ENCODE measurements at regions not wholly inside any gene's neighbourhood (a gene's known extent, or its start where the extent isn't known, plus 50 kb on each side); places are given as distances from the start of the nearest gene placed in this dataset.

DNA sequence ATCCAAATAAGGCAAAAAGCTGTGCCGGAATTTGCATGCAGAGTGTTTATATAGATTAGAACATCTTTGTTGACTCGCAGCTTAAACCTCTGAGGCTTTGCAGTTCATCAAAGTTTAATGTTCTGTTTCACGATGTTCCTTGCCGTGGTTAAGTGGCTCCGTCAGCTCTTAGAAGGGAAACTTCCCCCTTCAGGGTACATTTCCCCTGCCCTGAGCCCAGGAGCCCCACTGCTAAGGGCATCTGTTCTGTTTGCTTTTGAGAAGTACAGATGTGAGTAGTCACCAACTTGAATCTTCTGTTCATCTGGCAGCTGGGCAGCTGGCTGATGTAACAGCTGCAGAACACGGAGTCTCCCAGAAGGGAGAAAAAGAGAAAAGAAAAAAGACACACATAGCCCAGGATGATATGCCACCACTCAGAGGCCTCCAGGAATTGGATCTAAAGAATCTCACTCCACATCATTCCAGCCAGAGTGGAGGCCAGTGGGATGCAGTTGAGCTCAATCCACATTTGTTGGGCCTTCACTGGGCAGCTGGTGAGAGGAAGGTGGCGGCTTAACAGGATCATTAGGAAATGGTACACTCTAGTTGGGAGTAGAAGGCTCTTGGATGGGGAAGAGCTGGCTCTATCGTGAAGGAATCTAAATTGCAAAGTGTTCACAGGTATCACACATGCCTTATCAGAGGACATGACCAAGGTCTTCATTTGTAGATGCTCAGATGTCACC is 178.7 kb upstream of the RBPJ start:
- DNase-seq, result no peak

DNA sequence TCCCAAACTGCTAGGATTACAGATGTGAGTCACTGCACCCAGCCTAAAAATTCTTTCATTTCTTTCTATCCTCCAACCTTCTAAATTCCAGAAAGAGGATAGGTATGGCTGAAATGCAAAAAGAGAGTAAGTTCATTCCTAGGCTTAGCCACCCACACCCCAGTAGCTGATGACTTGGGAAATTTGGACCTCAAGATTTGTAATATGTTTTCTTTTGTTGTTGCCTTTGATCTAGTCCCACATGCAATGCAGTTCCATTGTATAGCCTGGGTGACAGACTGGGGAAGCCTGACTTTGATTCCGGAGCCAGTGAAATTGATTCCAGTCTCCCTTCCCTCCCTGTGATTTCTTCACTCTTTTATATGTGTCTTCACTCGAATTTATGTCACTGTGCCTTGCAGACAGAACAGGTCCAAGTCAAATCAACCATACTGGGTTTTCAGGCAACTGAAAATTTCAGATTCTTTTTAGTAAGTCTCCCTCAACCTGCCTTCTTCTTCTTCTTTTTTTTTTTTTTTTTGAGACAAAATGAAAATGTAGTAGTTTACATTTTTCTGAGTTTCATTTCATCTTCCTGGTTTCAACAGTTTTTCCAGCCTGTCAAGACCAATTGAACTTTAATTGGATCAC is 176.2 kb upstream of the RBPJ start:
- DNase-seq, result no peak

DNA sequence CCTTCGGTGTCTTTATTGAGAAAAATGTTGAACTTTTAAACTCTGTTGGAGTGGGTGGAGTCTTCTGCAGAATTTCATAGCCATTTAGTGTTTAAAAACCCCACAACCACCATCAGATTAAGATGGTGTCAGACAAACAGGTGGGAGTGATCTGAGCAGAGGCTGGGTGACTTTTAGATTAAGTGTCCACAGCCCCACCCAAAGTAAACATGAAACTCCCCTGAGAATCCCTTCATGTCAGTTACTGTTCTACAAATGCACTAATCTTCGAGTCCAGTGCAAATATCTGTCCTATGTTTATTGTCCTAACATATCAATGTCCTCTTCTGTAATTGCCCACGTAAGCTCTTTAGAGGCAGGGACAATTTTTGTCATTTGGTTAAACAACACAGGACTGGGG is 175.6 kb upstream of the RBPJ start:
- DNase-seq, result no peak

DNA sequence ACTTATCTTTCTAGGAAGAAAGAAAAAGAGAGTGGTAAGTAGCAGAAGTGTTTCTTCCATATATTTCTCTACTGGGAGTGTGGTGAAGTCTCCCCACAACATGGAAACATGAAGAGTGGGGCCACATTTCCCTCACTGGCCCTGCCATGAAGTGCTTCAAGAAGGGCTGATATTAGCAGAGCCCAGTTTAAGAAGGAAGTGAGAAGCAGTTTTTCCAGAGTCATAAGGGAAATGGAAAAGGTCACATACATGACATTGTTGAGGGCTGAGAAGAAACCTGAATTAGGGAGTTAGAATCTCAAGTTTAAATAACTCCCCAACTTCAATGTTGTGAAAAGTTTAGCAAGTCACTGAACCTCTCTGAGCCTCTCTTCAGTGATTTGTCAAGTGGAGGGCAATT is 171.9 kb upstream of the RBPJ start:
- DNase-seq, result no peak

DNA sequence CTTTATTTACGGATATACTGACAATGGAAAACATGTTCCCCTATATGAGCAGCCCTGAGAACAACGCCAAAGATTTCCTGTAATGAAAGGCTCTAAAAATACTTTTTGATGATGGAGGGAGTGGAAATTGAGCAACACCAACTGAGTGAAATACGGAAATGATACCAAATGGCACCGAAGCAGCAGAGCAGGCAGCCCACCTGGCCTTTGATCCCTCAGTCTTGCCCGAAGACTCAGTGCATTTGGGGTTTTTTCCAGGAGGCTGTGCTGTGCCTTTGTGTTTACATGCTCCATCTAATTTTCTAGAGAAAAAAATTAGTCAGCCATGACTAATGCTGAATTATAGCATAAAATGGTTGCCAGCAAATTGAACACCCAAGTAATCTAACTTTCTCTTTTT is 169.9 kb upstream of the RBPJ start:
- DNase-seq, result no peak

DNA sequence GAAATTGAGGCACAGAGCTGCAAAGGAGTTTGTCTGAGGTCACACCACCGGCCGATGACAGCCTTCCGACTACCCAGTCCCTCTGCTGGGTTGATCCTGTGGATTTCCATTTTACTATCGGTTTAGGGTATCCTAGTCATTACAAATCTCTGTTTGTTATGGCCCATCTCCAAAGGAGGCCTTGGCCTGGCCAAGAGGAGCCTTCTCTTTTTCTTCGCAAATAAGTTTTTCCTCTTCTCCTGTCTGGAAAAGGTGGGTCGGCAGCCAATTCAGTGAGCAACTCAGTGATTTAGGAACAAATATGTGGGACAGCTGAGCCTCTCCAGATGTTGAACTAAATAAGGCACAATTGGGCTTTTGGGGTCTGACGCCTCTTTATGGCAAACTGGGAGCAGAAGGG is 169.2 kb upstream of the RBPJ start:
- DNase-seq, result no peak

DNA sequence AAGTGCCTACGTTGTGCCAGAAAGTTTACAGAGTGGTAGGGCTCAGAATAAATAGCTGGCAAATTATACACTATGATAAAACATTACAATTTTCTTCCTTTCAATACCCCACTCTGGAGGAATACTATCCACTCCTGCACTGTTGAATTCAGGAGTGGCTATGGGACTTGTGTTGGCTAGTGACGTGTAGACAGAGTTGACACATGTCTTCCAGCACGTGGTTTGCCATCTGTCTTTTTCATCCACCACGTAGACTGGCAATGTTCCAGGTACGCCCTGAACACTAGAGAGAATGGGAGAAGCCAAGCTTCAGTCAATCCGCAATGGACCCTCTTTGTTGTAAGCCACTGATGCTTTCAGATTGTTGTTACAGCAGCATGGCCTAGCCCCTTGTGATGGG is 168.8 kb upstream of the RBPJ start:
- no peak for DNase-seq

DNA sequence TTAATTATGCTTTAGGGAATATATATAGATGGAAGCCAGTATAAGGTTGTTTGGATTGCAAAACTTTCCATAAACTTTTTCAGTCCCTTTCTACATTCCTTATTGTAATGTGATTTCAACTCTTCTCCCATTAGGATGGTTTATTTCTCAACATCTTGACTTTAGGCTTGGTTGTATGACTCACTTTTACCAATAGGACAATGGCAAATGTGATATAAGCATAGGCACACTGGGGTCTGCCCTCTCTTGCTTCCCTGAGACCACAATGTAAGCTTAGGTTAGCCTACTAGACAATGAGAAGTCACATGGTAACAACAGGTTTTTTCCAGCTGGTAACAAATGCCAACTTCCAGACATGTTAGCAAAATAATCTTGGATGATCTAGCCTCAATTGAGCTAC is 163.3 kb upstream of the RBPJ start:
- no peak for DNase-seq

DNA sequence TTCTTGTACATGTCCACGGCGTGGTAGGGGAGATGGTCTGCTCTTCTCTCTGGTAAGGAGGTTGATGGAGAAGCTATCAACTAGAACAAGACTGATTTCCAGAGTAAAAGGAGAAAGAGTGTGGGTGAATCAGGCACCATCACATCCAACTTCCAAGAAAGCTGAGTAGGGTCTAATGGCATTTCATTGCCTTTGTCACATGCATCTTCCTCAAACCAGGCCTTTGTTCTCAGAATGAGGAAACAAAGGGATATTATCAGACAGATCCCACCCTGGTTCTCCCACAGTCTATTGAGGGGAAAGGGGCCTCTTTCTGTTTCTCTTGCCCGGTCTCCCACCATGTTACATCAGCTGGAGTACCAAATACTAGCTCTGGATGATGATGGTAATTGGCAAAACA is 160.2 kb upstream of the RBPJ start:
- no peak for DNase-seq

DNA sequence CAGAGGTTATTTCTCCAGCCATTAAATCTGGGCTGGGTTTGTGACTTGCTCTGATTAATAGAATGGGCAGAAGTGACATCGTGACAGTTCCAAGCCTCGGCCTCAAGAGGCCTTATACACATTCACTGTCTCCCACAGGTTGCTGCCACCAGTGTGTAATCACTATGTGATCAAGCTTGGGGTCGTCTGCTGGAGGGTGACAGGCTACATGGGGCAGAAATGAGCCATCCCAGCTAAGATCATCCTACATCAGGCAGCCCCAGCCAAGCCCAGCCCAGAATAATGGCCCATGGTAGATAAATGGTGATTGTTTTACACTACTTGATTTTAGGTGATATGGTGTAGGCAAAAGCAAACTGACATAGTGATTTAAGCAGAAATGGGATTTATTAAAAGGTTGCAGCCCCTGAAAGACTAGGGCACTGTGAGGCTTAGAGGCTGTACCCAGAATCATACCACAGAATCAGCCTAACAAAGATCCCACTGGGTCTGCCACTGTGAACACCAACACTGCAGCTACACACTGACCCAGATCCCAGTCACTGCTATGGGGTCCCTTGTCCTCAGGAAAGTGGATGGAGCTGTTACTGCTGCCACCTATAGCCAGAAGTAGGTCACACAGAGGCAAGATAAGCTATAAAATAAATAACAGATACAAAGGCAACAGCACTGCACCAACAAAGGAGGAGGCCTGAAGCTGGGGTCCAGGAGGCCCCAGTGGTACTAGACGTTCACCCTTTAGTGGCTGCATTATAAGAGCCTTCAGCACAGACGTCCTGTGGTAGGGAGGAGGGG is 159.6 kb upstream of the RBPJ start:
- no peak for DNase-seq

DNA sequence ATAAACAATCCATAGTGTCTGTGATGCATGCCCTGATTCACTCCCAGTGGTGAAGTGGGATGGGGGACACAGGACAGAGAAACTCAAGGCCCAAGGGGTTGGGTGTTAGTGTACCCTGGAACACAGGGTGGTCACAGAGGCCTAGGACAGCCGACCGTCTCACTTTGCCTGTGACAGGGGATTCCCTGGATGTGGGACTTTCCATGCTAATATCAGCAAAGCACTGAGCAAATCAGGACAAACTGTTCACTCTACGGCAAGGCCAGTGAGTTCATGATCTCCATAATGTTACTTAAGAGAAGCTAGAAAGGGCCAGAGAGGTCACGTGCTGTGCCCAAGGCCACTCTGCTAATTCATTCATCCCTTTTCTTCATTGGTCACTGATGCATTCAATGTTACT is 158.7 kb upstream of the RBPJ start:
- no peak for DNase-seq

DNA sequence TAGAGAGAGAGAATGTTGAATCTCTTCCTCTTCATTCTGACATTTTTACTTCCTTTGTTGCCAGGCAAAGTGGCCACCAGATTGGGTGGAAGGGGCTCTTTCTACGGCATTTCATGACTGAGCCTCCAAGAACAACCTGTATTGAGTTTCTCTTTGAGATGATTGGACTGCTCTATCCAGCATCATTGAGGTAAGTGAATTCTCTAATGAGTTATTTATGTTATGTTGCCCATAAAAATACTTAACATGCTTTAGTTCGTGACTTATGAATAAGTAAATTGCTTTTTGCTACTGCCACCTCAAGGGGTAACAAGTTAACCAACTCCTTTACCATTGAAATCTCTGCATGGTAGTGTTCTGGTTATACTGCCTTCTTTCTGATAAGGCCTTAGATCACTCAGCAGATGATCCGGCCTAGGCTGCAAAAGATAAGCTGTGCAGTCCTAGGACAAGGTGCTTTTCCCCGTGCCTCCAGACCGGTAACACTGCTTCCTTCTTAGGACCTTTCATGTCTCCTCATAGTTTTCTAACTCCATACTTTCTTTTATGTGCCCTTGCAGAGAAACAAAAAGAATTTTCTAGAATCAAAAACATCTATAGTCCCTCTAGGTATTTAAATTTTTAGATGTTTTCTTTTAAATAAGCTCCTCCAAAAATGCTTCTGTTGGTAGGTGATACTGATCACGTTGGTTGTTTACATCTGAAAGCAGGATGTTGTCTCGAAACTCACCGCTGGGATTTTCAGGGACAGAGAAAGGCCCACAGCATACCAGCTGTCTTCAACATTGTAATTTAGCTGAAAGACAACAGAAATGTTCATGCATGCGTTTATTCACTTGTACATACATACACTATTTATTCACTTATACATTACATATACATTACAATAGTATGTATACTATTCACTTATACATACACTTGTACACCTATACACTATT is 157.1 kb upstream of the RBPJ start:
- DNase-seq, result no peak

DNA sequence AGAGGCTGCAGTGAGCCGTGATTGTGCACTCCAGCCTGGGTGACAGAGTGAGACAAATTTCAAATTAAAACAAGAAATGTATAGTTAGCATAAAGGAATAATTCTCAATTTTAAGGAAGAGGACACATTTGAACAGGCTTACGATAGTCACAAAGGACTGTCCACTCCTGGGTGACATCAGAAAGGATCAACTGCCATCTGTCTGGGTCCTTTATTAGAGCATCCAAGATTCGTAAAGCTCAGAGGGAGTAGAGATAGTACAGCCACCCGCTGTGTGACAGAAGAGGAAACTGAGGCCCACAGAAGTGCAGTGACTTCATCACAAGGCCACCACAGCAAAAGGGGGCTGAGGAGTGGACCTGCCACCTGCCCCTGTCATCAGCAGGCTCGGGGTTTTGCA is 149.3 kb upstream of the RBPJ start:
- no peak for DNase-seq

DNA sequence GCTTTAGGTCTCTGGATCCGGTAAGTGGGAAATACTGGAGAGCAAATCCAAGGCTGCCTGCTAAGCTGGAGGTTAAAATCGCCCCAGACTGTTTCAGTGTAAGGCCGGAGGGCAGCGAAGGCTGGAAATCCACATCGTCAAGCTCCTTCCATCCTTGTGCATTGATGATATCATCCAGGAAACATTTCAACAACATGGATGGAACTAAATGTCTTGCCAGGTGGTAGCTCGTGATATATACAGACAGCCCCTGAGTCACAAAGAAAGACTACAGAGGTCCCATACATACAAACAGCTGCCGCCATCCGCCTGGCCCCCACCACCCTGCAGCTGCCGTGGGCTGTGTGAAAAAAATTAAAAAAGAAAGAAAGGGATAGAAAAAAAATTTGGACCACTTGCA is 148.9 kb upstream of the RBPJ start:
- no peak for DNase-seq

DNA sequence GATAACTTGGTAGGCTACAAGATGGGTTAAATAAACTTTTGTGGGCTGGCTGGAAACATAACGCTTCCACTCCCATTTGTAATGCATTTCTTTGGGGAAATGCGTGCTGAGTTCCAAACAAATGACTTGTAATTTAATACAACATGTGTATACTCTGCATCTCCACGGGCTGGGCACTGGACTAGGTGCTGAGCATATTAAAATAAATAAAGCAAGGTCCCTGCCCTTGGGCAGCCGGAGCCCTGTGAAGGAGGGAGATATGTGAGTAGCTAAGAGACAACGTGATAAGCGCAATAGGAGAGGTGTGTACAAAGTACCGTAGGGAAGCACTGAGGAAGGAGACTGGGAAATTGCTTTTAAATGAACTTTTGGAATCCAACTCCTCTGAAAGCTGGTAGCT is 147.2 kb upstream of the RBPJ start:
- no peak for DNase-seq

DNA sequence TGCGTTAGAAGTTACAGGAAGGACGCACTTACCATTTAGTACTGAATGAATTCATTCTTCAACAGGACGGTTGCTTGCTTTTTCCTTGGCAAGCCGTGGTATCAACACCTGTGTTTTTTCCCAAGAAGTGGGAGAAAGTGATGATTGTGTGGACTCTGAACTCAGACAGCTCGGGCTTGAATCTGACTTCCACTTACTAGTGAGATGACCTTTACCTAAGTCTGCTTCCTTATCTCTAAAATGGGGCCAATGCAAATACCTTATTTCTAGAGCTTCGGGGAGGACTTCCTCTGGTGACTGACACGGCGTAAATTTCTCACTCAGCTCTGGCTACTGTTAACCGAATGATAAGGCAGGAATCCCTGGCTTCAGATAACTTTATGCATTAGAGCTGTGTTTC is 146.8 kb upstream of the RBPJ start:
- DNase-seq, result no peak

DNA sequence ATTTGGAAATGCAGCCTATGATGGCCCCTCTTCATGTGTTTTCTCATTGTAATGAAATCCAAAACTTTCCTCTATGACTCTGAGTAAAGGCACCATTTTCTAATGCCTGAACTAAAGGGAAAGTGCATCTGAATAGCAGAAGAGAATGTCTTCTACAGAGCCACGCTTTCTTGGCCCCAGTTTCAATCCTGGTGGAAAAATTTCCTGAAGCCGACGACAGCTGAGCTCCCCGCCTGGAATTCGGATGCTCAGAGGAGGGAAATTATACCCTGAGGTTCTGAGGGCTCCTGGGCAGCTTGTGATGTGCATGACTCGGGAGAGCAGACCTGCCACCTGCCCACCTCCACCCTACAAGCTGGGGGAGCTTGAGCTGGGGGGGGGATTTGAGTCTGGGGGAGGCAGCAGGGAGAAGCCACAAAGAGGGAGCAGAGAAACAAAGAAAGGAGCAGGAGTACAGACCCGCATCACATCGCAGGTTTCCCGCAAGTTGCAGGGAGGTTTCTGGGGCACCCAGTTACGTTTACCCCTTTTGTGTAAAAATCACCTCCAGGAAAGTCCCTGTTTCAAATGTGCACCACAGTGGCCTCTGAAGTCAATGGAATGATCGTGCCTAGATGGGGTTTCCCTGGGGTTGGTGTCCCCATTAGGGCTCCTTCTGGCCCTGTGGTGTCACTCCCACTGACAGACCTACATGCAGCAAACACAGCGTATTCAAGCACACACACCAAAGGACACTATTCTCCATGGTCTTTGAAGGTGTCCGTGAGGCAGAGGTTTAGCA is 145.6 kb upstream of the RBPJ start:
- DNase-seq, result no peak

DNA sequence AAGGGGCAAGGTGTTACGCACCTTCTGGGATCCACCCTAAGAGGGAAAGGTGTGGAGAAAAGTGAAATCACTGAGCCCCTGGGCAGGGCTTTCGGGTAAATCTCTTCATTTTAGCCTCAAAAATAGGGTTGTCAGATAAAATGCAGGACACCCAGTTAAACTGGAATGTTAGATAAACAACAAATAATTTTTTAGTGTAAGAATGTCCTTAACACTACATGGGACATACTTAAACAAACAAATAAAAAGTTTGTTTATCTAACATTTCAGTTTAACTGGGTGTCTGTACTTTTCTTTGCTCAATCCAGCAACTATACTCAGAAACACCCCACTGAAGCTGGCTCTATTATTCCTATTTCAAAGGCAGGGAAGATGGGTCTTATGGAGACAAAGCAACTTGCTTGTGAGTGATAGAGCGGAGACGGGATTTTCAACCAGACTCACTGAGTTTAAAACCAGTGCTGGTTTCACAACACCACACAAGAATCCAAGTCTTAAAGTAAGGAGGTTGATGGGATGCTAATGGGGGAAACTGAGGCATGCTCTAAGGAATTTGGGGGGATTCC is 144.8 kb upstream of the RBPJ start:
- no peak for DNase-seq

DNA sequence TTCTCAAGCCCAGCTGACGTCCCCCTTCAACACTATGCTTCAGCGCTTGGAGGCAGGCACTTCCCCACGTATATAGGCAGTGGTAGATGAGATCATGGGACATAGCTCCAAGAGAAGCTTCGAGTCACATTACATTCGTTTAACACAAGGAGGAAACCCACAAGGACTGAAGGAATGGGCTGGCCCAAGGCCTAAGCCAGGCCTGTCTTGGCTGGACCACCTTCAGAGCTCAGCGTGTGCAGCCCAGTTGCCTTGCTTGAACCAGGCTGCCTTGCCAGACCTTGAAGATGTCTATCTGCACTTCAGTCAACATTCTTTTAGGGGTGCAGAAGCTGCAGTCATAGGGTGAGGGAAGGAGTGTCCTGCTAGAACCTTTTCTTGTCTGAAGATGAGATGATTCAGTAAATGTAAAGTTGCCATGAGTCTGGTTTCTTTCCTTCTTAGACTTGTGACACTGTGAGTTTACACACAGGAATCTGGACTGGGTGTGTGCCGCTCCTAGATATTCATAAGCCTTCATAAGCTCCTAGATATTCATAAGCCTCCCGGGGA is 144.1 kb upstream of the RBPJ start:
- DNase-seq, result no peak

DNA sequence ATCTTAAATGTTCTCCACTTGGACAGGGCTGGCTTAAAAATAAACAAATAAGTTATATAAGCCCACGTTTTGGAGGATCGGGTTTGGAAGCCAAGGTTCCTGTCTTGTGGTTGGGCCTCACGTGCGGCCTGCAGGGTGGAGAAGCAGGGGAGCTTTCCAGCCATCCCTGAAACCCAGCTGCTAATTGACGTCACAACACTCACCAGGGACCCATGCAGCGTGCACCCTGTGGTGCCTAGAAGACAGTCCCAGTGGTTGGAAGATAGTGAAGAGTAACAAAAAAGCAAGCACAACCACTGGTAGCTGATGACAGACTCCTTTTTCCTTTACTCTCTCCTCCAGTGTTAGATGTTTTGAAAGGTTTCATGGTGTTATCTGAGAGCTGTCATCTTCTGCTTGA is 142.0 kb upstream of the RBPJ start:
- no peak for DNase-seq

DNA sequence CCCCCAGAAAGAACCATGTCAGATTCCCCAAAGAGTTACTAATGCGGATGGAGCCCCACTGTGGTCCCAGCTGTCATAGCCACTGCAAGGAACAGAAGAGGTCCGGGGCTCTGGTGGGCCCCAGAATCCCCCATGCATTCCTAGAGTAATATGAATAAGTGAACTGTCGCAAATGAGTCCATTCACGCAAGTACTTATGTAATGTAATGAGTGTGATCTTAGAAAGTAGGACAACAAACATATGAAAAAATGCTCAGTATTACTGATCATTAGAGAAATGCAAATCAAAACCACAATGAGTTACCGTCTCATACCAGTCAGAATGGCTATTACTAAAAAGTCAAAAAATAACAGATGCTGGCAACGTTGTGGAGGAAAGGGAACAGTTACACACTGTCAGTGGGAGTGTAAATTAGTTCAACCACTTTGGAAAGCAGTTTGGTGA is 141.5 kb upstream of the RBPJ start:
- DNase-seq, result no peak

DNA sequence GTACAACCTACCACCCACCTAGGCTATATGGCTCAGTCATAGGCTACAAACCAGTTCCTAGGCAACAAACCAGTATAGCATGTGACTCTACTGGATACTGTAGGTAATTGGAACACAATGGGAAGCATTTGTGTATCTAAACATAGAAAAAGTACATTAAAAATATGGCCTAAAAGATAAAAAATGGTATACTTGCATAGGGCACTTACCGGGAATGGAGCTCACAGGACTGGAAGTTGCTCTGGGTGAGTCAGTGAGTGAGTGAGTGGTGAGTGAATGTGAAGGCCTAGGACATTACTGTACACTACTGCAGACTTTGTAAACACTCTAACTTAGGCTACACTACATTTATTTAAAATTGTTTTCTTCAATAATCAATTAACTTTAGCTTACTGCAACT is 139.2 kb upstream of the RBPJ start:
- DNase-seq, result no peak
